ENCODE measurements at regions not wholly inside any gene's neighbourhood (a gene's known extent, or its start where the extent isn't known, plus 50 kb on each side); places are given as distances from the start of the nearest gene placed in this dataset.

GRCh38 chr7:46478046-46478445 is 557.0 kb upstream of the IGFBP3 start:
- intact Hi-C loops (cut with DNase I), result no loop called here
- ATAC-seq (no peak), DNase-seq (no peak)
- H3K9me3 ChIP-seq, result peaks cover 0 to 43% of the 10 kb centered on the region in 2 donors
- TF ChIP-seq, protein P1, sequence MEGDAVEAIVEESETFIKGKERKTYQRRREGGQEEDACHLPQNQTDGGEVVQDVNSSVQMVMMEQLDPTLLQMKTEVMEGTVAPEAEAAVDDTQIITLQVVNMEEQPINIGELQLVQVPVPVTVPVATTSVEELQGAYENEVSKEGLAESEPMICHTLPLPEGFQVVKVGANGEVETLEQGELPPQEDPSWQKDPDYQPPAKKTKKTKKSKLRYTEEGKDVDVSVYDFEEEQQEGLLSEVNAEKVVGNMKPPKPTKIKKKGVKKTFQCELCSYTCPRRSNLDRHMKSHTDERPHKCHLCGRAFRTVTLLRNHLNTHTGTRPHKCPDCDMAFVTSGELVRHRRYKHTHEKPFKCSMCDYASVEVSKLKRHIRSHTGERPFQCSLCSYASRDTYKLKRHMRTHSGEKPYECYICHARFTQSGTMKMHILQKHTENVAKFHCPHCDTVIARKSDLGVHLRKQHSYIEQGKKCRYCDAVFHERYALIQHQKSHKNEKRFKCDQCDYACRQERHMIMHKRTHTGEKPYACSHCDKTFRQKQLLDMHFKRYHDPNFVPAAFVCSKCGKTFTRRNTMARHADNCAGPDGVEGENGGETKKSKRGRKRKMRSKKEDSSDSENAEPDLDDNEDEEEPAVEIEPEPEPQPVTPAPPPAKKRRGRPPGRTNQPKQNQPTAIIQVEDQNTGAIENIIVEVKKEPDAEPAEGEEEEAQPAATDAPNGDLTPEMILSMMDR (IDR thresholded peaks at IDR 0.05), result no peak
- no peaks in the 10 kb centered on the region for H3K27me3 ChIP-seq
- H3K36me3 ChIP-seq, result no peaks in the 10 kb centered on the region
- H3K4me1 ChIP-seq, result no peaks in the 10 kb centered on the region
- no peak overlapping the region for H3K27ac ChIP-seq
- H3K4me3 ChIP-seq, result no peak overlapping the region

- Histone ChIP-seq H3K9me3 (peaks cover 9 to 100% of the 10 kb centered on the region in 2 donors), H3K4me1 (no peaks in the 10 kb centered on the region), H3K4me3 (no peak overlapping the region), H3K36me3 (no peaks in the 10 kb centered on the region), H3K27me3 (no peaks in the 10 kb centered on the region), H3K27ac (no peak overlapping the region)
- TF ChIP-seq, protein P1 (IDR thresholded peaks at IDR 0.05), result no peak
- intact Hi-C loops (cut with DNase I), result no loop called here
- no peak for DNase-seq
- no peak for ATAC-seq
These were observed 547.8 kb upstream of the IGFBP3 start for GRCh38 chr7:46468753-46469356.

GRCh38 chr7:46463170-46463569 is 542.1 kb upstream of the IGFBP3 start:
- Histone ChIP-seq H3K27me3 (no peaks in the 10 kb centered on the region), H3K4me3 (no peak overlapping the region), H3K36me3 (no peaks in the 10 kb centered on the region), H3K9me3 (peaks cover 8 to 91% of the 10 kb centered on the region in 2 donors), H3K4me1 (no peaks in the 10 kb centered on the region), H3K27ac (no peak overlapping the region)
- intact Hi-C loops (cut with DNase I), result no loop called here
- DNase-seq (no peak), ATAC-seq (no peak)
- TF ChIP-seq, protein P1 (IDR thresholded peaks at IDR 0.05), result no peak

DNA sequence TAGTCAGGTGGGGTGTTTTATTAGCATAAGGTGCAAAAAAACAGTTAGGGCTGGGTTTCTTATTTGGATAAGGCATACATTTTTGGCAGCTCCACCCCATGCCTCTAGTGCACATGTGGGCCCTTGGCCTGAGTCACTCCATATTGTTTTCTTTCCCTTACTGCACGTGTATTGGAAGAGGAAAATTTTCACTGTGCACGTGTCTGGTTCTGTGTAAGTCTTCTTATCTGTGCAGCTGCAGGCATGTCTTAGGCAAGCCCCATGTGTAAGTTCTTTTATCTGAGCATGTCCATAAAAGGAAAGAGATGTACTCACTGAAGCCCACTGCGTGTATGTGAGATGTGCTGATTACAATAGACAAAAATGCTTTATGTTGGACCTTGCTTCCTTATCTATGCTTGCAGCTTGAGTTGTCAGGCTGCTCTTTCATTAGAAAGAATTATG is 540.3 kb upstream of the IGFBP3 start:
- H3K27ac ChIP-seq, result no peak overlapping the region
- TF ChIP-seq, protein P1 (IDR thresholded peaks at IDR 0.05), result no peak
- H3K4me1 ChIP-seq, result no peaks in the 10 kb centered on the region
- H3K36me3 ChIP-seq, result no peaks in the 10 kb centered on the region
- no peak for DNase-seq
- intact Hi-C loops (cut with DNase I), result no loop called here
- H3K9me3 ChIP-seq, result peaks cover 0 to 80% of the 10 kb centered on the region in 2 donors
- H3K4me3 ChIP-seq, result no peak overlapping the region
- no peak for ATAC-seq
- no peaks in the 10 kb centered on the region for H3K27me3 ChIP-seq

DNA sequence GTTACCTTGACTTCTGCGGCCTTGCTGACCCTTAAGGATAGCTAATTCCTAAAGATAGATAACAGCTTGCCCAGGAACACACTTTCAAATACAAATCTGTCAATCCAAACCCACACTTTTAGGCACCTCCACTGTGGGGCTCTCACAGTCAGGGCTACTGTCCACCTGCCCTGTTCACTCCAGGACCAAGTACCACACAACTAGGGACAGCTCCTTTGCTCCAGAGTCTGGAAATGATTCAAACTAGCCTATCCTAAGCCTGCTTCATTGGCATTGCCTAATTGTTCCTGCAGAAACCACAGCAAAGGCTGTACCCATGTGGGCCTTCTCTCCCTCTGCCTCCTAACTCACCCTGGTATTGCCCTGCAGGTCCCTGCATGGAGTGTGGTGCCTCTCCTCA is 538.9 kb upstream of the IGFBP3 start:
- Histone ChIP-seq H3K27me3 (no peaks in the 10 kb centered on the region), H3K27ac (no peak overlapping the region), H3K4me3 (no peak overlapping the region), H3K4me1 (no peaks in the 10 kb centered on the region), H3K9me3 (peaks cover 0 to 76% of the 10 kb centered on the region in 2 donors), H3K36me3 (no peaks in the 10 kb centered on the region)
- TF ChIP-seq, protein P1 (IDR thresholded peaks at IDR 0.05), result no peak
- DNase-seq (no peak), ATAC-seq (no peak)
- intact Hi-C loops (cut with DNase I), result no loop called here

All from left lung (tissue), 4 donors.